GM12865 (cell line): ENCODE measurements at regions not wholly inside any gene's neighbourhood (a gene's known extent, or its start where the extent isn't known, plus 50 kb on each side); places are given as distances from the start of the nearest gene placed in this dataset.

ENCODE experiments used
- DNase-seq: peaks from one replicate; pipeline ENCODE4 v3.0.0; 2010; ENCODE audit warnings: low read depth
- H3K4me3 ChIP-seq: 2 replicates; pipeline ENCODE4 v1.5.1; 2011; ENCODE audit warnings: mild to moderate bottlenecking, low read depth, low read length, control low read depth
- TF ChIP-seq, protein P1 (sequence below): IDR thresholded peaks from 2 replicates; pipeline ENCODE4 v1.5.1; 2011; ENCODE audit warnings: low read length, control low read depth, low read depth, inconsistent platforms; ENCODE audit not compliant: insufficient read depth; ENCODE audit errors: missing control alignments

DNA sequence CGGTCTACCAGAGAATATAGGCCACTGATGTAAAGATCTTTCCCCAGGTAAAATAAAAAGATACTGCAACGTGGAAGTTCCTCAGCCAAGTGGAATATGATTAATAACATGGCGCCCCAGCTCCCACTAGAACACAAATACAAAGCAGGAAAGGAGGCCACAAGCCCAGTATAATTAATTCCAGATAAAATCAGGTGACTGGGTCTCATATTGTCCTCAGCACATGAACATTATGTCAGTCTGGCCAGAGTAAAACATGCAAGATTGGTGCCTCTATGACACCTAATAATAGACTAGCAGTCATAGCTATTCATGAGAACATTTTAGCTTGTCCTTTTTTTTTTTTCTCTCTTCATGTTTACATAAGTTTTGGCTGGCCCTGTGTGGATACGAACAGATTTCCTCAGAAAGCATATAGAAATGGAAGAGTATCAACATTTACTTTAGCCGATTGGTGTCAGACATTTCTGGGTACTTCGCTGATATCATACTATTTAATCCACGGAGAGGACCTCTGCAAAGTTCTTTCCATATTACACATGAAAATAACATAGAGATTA lies 523.8 kb upstream of the SETBP1 start:
- H3K4me3 ChIP-seq: no peak overlapping the region
- TF ChIP-seq, protein P1, sequence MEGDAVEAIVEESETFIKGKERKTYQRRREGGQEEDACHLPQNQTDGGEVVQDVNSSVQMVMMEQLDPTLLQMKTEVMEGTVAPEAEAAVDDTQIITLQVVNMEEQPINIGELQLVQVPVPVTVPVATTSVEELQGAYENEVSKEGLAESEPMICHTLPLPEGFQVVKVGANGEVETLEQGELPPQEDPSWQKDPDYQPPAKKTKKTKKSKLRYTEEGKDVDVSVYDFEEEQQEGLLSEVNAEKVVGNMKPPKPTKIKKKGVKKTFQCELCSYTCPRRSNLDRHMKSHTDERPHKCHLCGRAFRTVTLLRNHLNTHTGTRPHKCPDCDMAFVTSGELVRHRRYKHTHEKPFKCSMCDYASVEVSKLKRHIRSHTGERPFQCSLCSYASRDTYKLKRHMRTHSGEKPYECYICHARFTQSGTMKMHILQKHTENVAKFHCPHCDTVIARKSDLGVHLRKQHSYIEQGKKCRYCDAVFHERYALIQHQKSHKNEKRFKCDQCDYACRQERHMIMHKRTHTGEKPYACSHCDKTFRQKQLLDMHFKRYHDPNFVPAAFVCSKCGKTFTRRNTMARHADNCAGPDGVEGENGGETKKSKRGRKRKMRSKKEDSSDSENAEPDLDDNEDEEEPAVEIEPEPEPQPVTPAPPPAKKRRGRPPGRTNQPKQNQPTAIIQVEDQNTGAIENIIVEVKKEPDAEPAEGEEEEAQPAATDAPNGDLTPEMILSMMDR: no peak
- DNase-seq: no peak

- TF ChIP-seq, protein P1: no peak
- DNase-seq: no peak
- no peak overlapping the region for H3K4me3 ChIP-seq
These were observed 510.3 kb upstream of the SETBP1 start for GRCh38 chr18:44170208-44170880.

DNA sequence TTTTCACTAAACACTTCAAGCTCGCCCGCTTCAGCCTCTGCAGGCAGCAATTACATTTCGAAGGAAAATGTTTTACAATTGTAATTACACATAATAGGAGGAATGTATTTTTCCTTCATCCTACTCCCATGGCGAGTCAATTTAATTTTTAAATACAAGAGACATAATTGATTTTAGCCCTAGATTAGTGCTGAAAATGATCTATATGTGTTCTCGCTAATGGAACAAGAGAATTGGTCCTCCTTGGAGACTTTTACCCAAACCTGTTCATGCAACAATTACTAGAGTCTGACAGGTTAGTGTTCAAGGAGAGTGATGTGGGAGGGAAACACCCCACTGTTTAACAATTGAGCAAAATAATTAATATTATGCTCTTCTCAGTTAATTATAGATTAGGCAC lies 509.4 kb upstream of the SETBP1 start:
- DNase-seq: no peak
- TF ChIP-seq, protein P1: no peak
- no peak overlapping the region for H3K4me3 ChIP-seq

GRCh38 chr18:44175891-44176290 lies 504.8 kb upstream of the SETBP1 start:
- DNase-seq: no peak
- H3K4me3 ChIP-seq: no peak overlapping the region
- TF ChIP-seq, protein P1: no peak

- TF ChIP-seq, protein P1: no peak
- no peak for DNase-seq
- H3K4me3 ChIP-seq: no peak overlapping the region
These were observed 502.2 kb upstream of the SETBP1 start for GRCh38 chr18:44178476-44178875.

GRCh38 chr18:44179693-44180092 lies 501.0 kb upstream of the SETBP1 start:
- TF ChIP-seq, protein P1: no peak
- DNase-seq: no peak
- H3K4me3 ChIP-seq: no peak overlapping the region

GRCh38 chr18:44180683-44181082 lies 500.0 kb upstream of the SETBP1 start:
- H3K4me3 ChIP-seq: no peak overlapping the region
- TF ChIP-seq, protein P1: no peak
- DNase-seq: no peak
